HG02885 (cell line): ENCODE measurements at regions not wholly inside any gene's neighbourhood (a gene's known extent, or its start where the extent isn't known, plus 50 kb on each side); places are given as distances from the start of the nearest gene placed in this dataset.

ENCODE experiments used
- ATAC-seq: cut with Tn5 transposase; IDR thresholded peaks from one replicate; pipeline ENCODE4 v1.9.1; 2021; ENCODE audit warnings: mild to moderate bottlenecking; ENCODE audit not compliant: unreplicated experiment, poor library complexity

DNA sequence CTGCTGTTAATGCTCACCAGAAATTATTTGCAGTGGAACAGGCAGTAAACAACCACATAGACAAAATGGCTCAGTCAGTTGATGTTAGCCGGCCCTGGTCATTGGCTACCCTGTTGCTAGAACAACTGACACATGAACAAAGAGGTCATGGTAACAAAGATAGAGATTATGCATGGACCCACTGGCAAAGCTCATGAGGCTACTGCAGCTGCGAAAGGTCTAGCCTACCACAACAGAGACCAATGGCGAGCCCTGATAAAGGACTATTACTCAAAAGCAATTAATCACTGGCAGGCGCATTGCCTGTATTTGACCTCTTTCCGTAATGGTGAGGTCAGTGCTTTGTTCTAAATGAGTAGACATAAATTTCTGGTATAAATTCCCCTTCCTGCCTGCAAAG lies 474.2 kb downstream of the DSC3 start:
- no peak for ATAC-seq

DNA sequence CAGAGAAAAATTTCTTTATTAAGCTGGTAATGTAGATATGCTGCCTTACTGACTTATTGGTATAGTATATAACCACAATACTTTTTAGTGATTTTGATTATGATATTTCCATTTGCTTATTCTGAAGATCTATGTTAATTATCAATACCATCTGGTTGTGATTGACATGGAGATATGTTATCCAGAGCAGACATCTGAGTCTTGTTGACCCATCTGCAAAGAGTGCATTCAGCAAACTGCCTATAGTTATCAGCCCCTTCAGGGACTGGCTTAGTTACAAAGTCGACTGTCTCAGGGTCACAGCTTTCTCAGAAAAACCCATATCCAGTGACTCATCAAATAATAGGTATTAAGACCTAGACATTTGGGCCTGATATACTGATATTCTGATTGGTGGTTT lies 475.7 kb downstream of the DSC3 start:
- no peak for ATAC-seq

DNA sequence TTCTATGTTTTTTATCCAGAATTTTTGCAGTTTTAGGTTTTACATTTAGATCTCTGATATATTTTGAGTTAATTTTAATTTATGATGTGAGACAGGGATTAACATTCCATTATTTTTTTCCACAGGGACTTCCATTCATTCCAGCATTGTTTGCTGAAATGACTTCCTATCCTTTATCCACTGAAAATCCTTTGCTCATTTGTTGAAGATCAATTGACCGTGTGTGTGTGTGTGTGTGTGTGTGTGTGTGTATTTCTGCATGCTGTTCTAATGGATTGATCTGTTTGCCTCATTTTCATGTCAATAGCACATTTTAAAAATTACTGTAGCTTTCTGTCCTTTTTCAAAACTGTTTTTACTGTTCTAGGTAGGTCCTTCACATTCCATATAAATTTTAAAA lies 480.3 kb downstream of the DSC3 start:
- no peak for ATAC-seq

DNA sequence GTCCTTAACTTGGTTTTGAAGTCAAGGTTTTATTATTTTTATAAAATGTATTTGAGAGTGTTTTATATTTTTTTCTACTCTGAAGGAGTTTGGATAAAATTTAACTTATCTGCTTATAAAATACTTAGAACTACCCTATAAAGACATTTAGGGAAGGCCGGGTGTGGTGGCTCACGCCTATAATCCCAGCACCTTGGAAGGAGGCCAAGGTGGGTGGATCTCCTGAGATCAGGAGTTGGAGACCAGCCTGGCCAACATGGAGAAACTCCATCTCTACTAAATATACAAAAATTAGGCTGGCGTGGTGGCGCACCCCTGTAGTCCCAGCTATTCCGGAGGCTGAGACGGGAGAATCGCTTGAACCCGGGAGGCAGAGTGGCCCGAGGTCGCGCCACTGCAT lies 486.4 kb downstream of the DSC3 start:
- ATAC-seq = no peak

DNA sequence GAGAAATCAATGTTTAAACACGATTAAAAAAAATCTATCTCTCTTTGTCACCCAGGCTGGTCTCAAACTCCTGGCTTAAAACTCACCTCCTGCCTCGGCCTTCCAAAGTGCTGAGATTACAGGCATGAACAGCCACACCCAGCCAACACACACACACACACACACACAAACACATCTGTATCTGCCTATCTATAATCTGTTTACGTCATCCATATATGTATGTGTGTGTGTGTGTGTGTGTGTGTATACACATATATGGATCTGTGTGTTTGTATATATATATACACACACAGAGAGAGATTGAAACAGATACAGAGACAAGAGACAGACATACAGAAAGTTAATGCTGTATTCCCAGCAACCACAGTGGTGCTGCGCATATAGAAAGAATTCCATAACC lies 497.1 kb downstream of the DSC3 start:
- no peak for ATAC-seq

DNA sequence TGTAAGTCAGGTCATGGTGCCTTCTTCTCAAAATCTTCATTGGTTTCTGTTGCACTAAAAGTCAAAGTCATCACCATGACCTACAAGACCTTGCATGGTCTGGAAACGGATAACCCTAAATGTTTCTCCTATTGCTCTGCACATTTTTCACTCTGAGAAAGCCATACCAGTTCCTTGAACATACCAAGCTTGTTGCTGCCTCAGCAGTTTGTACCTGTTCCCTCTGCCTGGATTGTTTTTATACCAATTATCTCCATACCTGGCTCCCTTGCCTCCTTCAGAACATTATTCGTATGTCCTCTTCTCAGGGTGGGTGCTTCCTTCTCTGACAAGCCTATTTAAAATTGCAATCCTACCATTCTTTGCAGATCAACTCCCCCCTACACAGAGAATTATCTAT lies 498.4 kb downstream of the DSC3 start:
- no peak for ATAC-seq

DNA sequence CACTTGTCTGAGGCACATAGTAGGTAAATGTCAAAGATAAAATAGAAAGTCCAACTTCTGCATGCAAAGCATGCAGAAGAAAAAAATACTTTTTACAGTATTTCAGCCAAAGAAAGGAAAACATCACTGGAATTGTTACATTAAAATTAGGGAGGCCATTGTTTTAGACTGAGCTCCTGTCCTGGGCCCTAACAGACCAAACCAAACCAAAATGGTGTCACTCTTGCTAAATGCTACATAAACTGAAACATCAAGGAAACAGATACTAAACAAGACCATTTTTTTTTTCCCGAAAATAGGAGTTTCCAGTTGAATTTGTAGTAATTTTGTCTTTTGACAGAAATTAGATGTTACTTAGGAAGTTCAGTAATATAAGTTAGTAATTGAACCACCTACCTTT lies 508.8 kb downstream of the DSC3 start:
- ATAC-seq = no peak

DNA sequence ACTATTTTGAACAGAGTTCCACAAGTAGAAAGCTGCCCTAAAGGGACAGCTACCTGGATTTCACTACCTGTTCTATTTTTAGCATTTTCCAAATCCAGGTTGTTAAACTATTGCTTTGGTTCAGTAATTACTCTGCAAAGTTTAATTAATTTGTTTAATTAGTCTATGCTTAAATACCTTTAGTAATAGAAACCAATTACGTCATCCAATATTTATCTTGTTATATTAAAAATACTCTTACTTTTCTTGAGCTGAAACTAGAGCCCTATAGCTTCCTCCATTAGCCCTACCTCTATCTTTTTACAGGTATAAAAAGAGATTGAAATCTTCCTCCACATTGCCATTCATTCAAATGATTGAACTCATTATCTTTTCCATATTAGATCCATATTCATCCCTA lies 514.6 kb downstream of the DSC3 start:
- no peak for ATAC-seq

DNA sequence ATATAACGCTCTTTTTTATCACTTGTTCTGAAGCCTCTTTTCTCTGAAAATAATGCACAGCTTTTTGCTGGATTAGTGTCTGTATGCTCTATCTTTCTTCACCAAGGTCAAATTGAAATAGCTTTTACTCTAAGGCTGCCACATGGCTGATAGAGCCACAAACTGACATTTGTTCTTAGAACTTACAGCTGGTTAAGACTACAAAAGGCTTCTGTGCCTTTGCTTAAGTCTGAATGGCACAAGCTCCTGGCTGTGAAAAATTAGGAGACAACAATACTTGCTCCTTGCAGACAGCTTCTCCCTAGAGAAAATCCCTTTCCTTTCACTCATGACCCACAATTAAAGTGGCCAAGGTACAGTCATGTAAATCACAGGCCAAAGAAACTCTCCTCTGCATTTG lies 515.3 kb downstream of the DSC3 start:
- no peak for ATAC-seq

DNA sequence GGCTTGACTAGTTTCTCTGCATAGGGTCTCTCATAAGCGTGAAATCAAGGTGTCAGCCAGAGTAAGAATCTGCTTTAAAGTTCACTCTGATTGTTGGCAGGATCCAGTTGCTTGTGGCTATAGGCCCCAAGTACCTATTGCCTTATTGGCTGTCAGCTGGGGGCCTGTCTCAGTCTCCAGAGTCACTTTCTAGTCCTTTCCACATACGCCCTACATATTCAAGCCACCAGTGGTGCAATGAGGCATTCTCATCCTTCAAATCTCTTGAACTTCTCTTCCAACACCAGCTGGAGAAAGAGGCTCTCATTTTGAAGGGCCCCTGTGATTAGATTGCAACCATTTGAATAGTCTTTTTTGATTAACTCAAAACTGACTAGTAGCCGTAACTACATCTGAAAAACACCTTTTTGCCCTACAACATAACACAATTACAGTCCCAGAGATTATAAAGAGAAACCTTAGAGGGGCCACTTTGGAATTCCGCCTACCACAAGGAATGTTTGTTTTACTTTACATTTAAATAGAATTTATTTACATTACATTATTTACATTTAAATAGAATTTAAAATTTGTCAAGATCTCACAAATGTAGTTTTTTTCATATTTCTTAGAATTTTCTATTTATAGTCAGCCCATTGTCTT lies 520.1 kb downstream of the DSC3 start:
- ATAC-seq = no peak

DNA sequence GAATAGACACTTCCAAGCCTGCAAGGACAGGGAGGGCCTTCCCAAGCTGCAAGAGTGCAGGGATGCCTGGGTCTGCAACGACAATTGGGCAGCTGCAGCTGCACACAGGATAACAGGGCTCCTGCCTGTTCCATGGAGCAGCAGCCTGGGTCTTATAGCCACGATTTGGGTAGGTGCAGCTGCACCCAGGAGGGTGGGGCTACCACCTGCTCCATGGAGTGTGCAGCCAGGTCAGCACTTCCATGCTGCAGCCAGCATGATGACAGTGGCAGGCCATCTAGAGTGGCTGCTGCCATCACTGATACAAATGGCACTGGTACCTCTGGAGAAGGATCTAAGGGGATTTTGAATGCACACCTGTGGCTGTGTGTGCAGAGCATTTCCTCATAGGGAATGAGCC lies 528.5 kb downstream of the DSC3 start:
- ATAC-seq = no peak

DNA sequence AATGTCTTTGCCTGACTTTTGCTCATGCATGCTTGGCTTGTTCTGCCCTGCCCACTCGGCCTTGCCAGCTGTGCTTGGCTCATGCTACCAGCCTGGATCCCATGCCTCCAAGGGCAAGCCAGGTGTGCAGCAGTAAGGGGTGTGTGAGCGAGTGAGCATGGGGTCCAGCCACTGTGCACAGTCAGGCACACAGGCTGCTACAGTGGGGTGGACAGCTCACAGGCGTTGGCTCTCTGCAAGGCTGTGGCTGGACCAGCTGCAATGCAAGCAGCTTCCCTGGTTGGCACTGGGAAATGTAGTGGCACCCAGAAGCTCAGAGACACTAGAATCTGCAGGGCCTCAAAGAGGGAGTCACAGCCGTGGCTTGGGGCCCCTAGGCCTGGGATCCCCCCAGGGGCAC lies 529.7 kb downstream of the DSC3 start:
- no peak for ATAC-seq

DNA sequence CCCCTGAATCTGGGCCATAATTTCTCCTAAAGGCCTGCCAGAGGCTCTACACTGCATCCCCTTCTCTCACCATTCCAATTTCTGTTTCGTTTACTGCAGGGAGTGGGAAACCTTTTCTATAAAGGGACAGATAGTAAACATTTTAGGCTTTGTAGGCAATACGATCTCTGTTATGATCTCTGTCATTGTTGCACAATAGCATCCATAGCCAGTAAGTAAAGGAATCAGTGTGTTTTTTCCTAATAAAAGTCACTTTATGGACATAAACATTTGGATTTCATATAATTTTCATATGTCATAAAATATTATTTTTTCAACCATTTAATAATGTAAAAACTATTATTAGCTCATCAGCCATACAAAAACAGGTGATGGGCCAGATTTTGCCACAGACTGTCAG lies 531.7 kb downstream of the DSC3 start:
- ATAC-seq = no peak

DNA sequence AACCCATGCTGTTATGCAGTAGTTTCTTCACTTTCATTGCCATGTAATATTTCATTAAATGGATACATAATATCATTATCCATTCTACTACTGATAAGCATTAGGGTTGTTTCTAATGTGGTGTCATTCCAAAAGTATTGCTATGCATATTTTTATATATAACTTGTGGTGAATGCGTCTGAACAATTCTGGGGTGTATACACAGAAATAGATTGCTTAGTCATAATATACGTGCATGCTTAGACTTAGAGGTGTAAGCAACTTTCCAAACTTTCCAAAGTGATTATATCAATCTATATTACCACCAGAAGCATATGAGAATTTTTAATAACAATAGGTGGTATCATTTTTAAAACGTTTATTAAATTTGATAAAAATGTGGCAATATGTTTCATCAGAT lies 540.9 kb downstream of the DSC3 start:
- ATAC-seq = no peak

DNA sequence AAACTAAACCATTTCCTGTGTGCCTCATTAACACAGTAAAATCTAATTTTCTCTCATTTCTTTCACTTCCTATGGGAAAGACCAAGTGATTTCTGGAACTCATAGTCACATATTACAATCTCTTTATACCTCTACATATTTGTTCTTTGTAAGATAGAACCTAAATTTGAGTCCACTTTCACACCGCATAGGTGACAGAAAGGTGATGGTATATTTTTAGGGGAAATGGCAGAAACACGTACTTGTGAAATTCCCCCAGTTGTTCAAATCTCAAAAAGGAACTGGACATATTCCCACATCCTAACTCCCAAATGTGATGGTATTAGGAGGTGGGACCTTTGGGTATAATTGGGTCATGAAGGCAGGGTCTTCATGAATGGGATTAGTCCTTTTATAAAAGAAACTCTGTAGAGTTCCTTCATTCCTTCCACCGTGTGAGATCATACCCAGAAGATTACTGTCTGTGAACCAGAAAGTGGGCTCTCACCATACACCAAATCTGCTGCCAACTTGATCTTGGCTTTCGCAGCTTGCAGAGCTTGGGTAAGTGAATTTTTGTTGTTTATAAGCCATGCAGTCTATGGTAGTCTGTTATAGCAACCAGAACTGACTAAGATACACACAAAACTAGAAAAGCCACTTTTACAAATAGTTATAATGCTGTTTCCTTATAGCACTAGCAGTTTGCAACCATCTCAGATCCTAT lies 542.1 kb downstream of the DSC3 start:
- no peak for ATAC-seq

DNA sequence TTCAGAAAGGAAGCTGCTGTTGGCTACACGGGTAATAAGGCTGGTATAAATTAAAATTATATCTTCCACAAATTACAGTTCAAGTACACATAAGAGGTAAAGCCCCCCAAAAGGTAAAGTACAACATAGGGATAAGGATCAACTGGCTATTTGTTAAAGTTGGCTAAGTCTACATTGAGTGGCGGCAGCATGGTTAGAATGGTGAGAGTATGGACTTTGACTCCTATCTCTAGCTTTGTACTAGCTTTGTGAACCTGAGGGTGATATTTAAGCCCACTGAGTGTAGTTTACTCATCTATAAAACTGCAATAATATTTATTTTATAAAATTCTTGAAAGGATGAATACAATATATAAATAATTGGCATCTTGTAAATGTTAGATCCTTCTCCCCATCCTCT lies 542.8 kb downstream of the DSC3 start:
- no peak for ATAC-seq

DNA sequence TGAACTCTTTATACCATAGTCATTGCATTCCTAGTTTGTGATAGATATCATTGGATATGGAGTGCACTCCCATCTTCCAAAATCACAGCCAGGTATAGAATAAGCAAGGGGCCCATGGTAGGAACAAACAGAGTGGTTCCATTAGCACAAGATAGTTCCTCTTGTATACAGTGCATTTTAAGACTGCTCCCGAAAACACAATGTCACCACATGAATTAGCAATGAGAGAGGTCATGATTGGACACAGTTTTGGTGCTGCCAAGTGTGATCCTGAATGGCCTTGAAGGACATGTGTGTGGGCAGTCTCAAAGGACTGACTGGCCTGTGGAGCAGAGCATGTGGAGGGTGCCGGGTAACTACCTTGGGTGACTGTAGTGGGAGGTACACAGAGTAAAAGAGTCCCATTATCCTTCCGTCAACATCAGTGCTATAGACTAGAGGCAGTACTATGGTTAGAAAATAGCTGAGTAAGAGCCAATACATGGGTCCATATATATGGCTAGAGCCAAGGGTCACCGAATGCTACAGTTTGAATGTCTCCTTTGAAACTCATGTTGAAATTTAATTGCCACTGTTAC lies 549.9 kb downstream of the DSC3 start:
- ATAC-seq = no peak

DNA sequence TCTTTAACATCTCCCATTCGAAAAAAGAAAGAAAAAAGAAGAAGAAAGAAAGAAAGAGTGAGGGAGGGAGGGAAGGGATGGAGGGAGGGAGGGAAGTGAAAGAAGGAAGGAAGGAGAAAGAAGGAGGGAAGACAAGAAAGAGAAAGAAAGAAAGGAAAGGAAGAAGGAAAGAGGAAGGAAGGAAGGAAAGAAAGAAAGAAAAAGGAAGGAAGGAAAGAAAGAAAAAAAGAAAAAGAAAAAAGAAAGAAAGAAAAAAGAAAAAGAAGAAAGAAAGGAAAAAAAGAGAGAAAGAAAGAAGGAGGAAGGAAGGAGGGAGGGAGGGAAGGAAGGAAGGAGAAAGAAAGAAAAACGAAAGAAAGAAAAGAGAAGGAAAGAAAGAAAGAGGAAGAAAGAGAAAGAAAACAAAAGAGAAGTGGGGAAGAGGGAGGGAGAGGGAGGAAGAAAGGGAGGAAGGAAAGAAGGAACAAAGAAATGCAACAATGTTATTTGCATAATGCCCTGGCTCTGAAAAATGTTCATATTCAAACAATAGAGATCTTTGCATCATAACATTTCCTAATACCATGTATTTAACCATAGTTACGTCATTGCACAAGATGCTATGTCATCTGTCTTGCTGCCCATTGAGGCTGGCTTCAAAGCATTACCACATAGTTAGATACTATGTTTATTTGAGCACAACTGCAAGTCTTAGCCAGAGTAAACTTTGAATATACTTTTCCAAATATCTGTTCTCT lies 550.6 kb downstream of the DSC3 start:
- no peak for ATAC-seq

DNA sequence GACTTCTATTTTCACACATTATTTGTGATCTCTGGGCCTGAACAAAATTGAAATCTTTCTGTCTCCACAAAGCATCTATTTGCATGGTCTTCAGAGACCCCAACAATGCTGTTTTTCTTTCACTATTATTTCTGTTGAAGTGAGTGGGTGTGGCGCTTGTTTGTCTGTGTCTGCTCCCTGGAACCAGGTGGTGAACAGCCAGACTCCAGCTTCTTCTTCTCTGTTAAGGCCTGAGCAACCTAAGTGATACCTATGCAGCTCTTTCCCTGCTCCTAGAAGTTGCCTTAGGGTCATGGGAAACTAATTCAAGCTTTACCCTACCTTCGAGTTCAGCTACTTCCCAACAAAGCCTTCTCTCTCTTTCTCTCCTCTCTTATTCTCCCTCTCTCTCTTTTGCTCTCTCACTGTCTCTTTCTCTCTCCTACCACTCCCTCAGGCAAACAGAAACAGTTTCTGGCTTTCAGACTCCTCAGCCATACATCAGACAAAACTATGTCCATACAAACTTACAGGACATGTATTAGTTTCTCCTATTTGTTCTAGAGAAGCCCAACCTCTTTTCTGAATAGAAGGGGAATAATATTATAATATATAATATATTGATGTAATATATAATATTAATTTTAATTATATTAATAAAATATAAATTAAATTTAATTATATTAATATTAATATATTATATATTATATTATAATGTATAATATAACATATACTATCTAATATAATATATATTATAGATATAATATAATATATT lies 552.5 kb downstream of the DSC3 start:
- ATAC-seq = no peak

DNA sequence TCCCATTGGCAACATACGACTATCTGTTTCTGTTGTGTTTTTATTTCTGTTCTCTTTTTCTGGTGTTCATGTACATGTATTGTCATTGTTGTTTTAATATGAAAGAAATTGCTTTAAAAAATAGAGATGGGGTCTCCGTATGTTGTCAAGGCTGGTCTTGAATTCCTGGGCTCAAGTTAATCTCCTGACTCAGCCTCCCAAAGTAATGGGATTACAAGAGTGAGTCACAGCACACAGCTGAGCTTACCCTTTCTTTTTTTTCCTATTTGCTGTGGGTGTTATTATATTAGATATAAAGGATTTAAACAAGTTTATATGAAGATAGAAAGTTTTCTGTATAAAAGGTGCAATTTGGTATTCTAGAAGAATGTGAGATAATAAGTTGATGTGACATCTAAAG lies 554.6 kb downstream of the DSC3 start:
- no peak for ATAC-seq

DNA sequence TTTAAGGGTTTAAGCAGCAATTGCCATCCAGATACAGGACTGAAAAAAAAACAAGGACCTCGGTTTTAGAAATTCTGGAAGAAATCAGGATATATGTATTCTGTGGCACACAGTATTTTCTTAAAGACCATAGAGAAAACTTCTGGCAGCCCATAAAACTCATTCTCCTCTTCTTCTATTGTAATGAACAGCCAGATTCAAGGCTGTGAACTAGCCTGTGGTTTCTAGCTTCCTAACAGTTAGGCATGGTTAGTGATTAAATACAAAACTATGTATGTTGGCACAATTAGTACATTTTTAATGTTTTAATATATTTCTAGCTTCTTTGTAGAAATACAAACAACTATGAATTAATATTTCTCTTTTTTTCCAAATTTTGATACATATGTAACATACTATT lies 555.7 kb downstream of the DSC3 start:
- no peak for ATAC-seq
